NCI-H128 (cell line): ENCODE measurements at regions not wholly inside any gene's neighbourhood (a gene's known extent, or its start where the extent isn't known, plus 50 kb on each side); places are given as distances from the start of the nearest gene placed in this dataset.
"Not testable (repeated sequence)": the region's sequence is repeated elsewhere in the genome, so short reads cannot be mapped to it uniquely, and the experiment has no call there.

Experiments used
- DNase-seq: peaks from one replicate; lab custom pipeline; 2025; ENCODE audit not compliant: unreplicated experiment; lab: John Stamatoyannopoulos, UW

- DNase-seq, result no peak
These were observed 123.6 kb downstream of the ZNF608 start for GRCh38 chr5:124622851-124623250.

GRCh38 chr5:124621279-124621678, 125.2 kb downstream of the ZNF608 start:
- DNase-seq, result no peak

DNA sequence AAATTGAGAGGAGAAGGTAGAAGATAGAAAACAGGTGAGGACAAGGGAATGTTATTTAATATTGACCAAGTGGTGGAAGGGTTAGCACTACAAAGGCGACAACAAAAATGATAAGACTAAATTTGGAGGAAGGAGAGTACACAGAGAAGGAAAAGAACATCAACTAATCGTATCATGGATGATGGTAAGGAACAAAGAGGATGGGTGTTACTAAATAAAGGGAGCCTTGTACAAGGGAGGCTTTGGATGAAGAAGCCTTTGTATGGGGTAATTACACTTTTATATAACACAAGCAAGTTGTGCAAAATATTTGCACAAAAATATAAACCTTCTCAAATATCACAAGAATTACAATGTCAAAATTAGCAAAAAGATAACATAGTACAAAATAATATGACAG, 125.7 kb downstream of the ZNF608 start:
- no peak for DNase-seq

- DNase-seq, result no peak
These were observed 127.3 kb downstream of the ZNF608 start for GRCh38 chr5:124619121-124619520.

- no peak for DNase-seq
These were observed 128.7 kb downstream of the ZNF608 start for GRCh38 chr5:124617787-124618186.

DNA sequence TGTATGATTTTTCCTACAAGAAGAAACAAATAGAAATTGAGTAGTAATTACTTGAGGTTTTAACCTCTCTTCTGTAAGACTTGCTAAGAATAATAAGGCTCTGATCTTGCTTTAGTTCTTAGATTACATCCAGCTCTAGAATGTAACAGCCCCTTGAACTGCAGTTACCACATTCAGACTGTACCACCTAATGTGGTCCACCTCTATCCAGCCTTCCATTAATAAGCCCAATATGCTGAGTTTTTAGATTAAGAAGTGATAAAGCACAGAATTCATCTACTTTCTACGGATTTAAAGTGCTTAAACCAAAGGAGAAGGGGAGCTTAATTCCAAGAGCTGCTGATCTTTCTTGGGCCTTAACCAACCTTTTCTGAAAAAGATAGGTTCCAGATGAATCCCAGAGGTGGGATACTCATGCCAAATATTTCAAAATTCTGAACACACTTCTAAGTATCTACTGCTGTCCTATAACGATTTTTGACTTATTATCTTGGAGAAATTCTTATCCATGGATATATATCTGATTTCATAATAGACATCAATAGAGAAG, 131.5 kb downstream of the ZNF608 start:
- DNase-seq, result no peak

DNA sequence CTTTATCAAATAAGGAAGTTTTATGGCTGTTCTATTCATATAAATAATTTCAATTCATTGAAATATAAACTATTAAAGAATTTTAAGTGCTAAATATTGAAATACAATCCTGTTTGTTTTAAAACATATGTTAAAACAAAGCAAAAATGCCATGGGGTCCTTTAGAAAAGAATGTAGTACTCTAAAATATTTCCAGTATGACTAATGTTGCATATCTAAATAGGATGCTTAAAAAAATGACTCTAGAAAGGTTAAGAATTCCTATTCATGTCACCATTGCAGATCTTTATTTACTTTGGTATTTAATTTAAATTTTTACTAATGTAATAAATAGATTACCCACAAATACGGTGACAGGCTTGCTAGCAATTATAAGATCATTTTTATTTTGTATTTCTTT, 132.3 kb downstream of the ZNF608 start:
- no peak for DNase-seq

DNA sequence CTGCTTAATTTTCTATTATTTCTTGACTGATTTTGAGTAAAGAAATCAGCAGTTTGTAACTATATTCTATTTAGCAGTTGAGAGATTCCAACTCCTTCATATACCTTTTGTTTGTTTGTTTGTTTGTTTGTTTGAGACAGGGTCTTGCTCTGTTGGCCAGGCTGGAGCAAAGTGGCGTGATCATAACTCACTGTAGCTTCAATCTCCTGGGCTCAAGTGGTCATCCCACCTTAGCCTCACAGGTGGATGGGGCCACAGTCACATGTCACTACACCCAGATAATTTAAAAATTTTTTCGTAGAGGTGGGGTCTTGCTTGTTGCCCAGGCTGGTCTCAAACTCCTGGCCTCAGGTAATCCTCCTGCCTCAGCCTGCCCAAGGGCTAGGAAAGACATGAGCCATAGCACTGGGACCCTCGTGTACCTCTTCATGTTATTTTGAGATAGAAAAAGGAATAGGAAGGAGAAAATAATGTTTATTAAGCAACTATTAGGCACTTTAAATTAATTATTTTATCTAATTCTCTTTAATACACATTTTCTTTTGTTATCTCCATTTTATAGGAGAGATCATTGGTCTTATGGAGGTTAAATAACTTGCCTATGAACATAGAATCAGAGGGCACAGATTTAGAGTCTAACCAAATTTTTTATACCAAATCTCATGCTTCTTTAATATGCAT, 133.0 kb downstream of the ZNF608 start:
- DNase-seq, result no peak

DNA sequence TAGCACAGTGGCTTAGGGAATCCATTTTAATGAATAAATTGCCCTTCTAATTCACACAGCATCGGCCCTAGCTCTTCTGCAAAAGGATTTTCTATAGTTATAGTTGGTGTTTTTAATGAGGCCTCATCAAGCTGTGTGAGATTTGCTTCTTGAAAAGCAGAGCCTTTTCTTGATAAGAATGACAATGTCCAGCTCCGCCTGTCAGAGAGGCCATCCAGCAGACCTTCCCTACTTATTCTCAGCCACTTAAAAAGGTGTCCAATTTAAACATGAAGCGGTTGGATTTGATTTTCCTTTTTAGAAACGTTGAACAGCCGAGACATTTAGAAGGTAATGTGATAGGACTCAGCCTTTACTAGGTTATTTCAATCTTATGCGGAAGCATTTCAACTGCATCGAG, 134.4 kb downstream of the ZNF608 start:
- no peak for DNase-seq

- not testable (repeated sequence) for DNase-seq
These were observed 135.2 kb downstream of the ZNF608 start for GRCh38 chr5:124611262-124611661.

DNA sequence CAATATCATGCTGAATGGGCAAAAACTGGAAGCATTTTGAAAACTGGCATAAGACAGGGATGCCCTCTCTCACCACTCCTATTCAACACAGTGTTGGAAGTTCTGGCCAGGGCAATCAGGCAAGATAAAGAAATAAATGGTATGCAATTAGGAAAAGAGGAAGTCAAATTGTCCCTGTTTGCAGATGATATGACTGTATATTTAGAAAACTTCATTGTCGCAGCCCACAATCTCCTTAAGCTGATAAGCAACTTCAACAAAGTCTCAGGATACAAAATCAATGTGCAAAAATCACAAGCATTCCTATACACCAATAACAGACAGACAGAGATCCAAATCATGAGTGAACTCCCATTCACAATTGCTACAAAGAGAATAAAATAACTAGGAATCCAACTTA, 136.8 kb downstream of the ZNF608 start:
- DNase-seq, result not testable (repeated sequence)

DNA sequence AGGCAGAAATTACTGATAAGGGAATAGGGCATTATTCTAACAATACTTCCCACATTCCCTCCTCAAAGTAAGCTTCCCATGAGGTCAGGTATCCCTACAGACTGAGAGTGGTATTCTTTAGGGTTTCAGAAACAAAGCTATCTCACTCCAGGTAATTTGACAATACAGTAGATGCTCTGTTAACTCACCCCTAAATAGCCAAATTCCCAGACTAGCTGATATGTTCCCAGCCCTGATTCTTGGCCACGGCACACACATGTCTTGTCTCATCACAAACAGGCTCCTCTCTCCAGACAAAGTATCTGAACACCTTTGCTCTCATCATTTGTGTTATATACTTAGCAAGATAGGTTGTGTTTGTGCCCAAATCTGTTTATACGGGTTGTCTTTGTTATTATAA, 139.9 kb downstream of the ZNF608 start:
- DNase-seq, result no peak

DNA sequence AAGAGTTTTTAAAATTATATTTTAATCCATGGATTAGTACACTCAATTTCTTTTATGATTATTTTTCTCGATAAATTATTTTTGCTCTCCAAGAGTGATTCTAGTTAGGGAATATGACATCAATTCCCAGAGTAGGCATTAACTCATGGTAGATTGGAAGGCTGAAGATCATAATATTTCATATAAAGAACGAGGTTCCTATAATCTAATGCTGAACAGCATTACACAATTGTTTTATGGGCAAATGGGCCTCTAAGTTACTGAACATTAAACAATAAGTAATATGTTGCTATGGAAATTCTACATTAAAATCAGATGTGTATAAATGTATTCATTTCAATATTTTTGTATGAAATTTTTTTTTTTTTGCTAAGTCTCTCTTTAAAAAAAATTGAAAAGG, 140.3 kb downstream of the ZNF608 start:
- DNase-seq, result no peak

DNA sequence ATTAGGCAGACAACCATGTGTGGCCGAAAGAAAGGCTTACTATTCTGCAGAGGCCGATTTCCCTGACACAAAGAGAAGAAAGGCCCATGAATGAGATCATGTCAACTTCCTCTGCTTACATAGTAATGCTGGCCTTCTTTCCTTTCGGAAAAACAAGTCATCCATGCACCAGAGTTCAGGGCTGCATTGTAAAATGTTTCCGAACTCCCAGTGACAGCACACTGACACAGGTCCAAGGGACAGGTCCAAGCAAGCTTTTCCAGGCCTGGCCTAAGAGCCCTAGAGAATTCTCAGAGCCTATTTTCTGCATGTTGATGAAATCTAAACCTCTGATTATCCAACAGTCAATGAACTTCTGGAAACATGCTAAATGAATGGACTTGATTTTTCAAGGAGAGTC, 140.9 kb downstream of the ZNF608 start:
- DNase-seq, result no peak

DNA sequence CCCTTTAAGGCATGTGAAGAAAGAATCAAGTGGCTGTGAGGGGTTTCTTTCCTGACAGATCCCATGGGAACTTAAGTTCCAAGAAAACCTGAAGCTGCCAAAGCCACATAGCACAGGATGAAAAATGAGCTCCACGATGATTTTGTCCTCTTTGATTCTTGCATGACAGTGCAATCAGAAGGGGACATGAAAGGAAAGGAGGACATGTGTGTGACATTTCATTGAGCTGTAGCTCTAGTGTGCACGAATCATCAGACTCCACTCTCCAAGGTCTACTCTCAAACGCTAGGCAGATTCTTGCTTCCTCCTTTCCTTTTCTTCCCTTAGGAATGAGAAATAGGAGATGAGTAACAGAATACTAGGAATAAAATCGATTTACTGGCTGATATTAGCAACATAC, 142.0 kb downstream of the ZNF608 start:
- no peak for DNase-seq

- DNase-seq, result no peak
These were observed 143.4 kb downstream of the ZNF608 start for GRCh38 chr5:124602925-124603650.

- DNase-seq, result no peak
These were observed 147.1 kb downstream of the ZNF608 start for GRCh38 chr5:124599028-124599973.

DNA sequence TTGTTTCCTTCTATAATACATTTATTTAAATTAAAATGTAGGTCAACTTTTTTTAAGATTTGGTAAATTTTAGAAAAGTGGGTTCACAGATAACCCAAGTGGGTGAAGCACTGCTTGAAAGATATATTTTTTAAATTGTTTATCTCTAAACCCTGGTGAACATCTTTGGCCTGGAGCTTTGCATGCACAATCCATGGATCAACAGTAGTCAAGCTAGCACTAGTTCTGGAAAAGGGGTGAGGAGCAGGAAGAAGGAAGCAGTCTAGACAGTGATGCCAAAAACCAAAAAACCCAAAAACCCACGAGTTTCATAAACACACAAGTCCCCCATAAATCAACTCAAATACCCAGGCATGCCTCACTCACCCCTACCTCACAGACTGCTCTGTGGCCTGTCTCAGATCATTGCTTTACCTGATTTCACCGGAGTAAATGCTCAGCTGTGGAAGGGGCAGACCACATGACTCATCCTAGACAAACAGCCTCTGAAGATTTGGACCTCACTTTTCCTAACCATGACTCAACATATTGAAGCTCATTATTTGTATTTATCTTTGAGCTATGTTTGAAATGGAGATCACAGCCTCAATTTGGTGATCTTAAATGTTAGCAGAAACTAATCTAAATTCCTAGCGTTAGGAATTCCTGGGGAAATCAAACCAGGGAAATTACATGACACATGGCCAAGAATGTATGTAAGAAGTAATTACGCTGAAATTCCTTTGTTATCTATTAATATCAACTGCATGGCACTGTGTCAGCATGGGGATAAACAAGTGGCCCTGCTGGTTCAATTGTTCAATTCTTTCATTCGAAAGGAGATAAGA, 149.6 kb downstream of the ZNF608 start:
- DNase-seq, result no peak

DNA sequence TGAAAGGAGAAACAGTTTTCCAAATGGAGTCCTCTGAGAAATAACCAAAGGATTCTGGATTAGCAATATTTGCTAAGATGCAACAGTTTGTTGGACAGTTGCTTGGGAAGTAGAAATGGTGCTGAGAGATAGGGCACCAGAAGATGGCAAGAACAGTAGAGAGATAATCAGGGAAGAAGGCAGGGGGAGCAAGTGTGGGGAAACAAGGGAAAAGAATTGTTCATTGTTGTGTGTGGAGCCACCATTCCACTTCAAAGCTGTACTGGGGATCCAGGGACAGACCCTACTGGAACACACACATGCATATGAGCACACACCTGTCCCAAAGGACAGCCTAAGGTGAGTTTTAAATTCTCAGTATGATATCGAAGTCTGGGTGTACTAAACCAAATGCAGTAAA, 152.5 kb downstream of the ZNF608 start:
- no peak for DNase-seq

GRCh38 chr5:124592891-124593290, 153.5 kb downstream of the ZNF608 start:
- no peak for DNase-seq

GRCh38 chr5:124591583-124591982, 154.9 kb downstream of the ZNF608 start:
- no peak for DNase-seq
